ENCODE measurements at regions not wholly inside any gene's neighbourhood (a gene's known extent, or its start where the extent isn't known, plus 50 kb on each side); places are given as distances from the start of the nearest gene placed in this dataset.
A peak's percentile ranks its signal among the peaks of the same experiment; 100 is the strongest.
"Not testable (repeated sequence)": the region's sequence is repeated elsewhere in the genome, so short reads cannot be mapped to it uniquely, and the experiment has no call there.

- no peak for DNase-seq
Observed at GRCh38 chr2:200179151-200179550, 127.3 kb upstream of the SPATS2L start.

- DNase-seq = no peak
Observed at GRCh38 chr2:200180943-200181342, 125.5 kb upstream of the SPATS2L start.

GRCh38 chr2:200181755-200182154 is 124.7 kb upstream of the SPATS2L start:
- DNase-seq = no peak

- DNase-seq = no peak
Observed at GRCh38 chr2:200184748-200185627, 121.5 kb upstream of the SPATS2L start.

- peak; percentile 17 for DNase-seq
Observed at GRCh38 chr2:200185628-200186000, 120.9 kb upstream of the SPATS2L start.

GRCh38 chr2:200186002-200186401 is 120.5 kb upstream of the SPATS2L start:
- no peak for DNase-seq

- DNase-seq = no peak
Observed at GRCh38 chr2:200188876-200189275, 117.6 kb upstream of the SPATS2L start.

- no peak for DNase-seq
Observed at GRCh38 chr2:200189964-200190363, 116.5 kb upstream of the SPATS2L start.

- no peak for DNase-seq
Observed at GRCh38 chr2:200193331-200193730, 113.2 kb upstream of the SPATS2L start.

- DNase-seq = no peak
Observed at GRCh38 chr2:200193791-200194190, 112.7 kb upstream of the SPATS2L start.

GRCh38 chr2:200194746-200195145 is 111.7 kb upstream of the SPATS2L start:
- no peak for DNase-seq

GRCh38 chr2:200199005-200199404 is 107.5 kb upstream of the SPATS2L start:
- DNase-seq = no peak

GRCh38 chr2:200199576-200200263 is 106.8 kb upstream of the SPATS2L start:
- DNase-seq = no peak

GRCh38 chr2:200201839-200202238 is 104.7 kb upstream of the SPATS2L start:
- DNase-seq = not testable (repeated sequence)

GRCh38 chr2:200203381-200203827 is 103.1 kb upstream of the SPATS2L start:
- DNase-seq = no peak

GRCh38 chr2:200208041-200208440 is 98.5 kb upstream of the SPATS2L start:
- no peak for DNase-seq

- no peak for DNase-seq
Observed at GRCh38 chr2:200209030-200209429, 97.5 kb upstream of the SPATS2L start.

- DNase-seq = no peak
Observed at GRCh38 chr2:200211643-200212042, 94.8 kb upstream of the SPATS2L start.

- DNase-seq = peak; percentile 14
Observed at GRCh38 chr2:200212862-200213425, 93.5 kb upstream of the SPATS2L start.

GRCh38 chr2:200216310-200216709 is 90.2 kb upstream of the SPATS2L start:
- no peak for DNase-seq

GRCh38 chr2:200217320-200217719 is 89.2 kb upstream of the SPATS2L start:
- no peak for DNase-seq

GRCh38 chr2:200218645-200219044 is 87.8 kb upstream of the SPATS2L start:
- no peak for DNase-seq

GRCh38 chr2:200219309-200220113 is 87.0 kb upstream of the SPATS2L start:
- DNase-seq = peak; percentile 71
